GM21526 (cell line): ENCODE measurements at regions not wholly inside any gene's neighbourhood (a gene's known extent, or its start where the extent isn't known, plus 50 kb on each side); places are given as distances from the start of the nearest gene placed in this dataset.

Experiments used
- ATAC-seq: cut with Tn5 transposase; IDR thresholded peaks from one replicate; pipeline ENCODE4 v1.9.1; 2021; ENCODE audit warnings: moderate library complexity; ENCODE audit not compliant: unreplicated experiment, low FRiP score

- no peak for ATAC-seq
These were observed 76.7 kb upstream of the WDR75 start for GRCh38 chr2:189364607-189365006.

GRCh38 chr2:189366349-189366748 lies 74.9 kb upstream of the WDR75 start:
- no peak for ATAC-seq

GRCh38 chr2:189367343-189367742 lies 73.9 kb upstream of the WDR75 start:
- ATAC-seq: no peak

DNA sequence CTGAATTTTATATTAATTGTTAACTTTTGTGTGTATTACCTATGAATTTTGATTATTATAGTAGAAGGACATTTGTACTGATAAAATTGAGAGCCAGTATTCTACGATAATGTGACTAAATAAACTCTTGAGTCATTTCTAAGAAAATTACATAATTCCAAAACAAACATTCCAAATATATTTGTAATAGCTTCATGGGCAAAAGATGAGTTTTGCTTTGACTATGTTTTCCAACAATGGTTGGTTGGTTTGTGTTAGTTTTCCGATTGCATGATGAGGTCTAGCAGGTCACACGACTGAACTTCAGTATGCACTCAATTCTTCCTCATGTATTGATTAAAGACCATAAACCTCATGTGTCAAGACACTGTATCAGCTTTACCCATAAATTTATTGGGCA lies 71.7 kb upstream of the WDR75 start:
- ATAC-seq: no peak

DNA sequence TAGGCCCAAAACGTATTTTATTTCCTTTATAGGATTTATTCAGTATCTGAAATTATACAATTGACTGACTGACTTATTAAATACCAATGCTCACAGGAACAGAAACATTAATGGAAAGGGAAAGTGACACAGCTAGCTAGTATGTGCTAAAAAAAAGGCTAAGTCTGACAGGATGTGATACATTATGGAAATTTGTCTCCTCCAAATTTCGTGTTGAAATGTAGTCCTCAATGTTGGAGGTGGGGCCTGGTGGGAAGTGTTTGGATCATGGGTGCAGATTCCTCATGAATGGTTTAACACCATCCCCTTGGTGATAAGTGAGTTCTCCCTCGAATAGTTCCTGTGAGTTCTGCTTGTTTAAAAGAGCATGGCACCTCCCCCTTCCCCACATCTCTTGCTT lies 70.6 kb upstream of the WDR75 start:
- no peak for ATAC-seq

- no peak for ATAC-seq
These were observed 68.5 kb upstream of the WDR75 start for GRCh38 chr2:189372688-189373257.

GRCh38 chr2:189374481-189374880 lies 66.8 kb upstream of the WDR75 start:
- no peak for ATAC-seq

DNA sequence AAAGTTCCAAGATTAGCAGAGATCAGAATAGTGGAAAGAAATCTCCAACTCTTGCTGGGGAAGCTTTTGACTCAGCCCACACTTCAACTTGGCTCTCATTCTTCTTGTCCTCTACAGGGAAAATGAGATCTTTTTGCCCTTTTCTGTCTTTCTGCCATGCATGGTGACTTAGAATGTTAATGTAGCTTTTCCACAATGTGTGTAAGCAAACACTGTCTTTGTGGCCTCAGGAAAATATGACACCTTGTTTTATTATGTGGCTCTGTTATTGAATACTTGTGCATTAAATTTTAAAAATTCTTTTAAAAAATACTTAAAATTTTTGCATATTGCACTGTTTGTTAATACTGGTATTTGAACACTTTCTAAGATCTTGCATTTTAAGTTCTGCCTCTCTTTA lies 65.4 kb upstream of the WDR75 start:
- ATAC-seq: no peak

GRCh38 chr2:189379287-189379630 lies 62.0 kb upstream of the WDR75 start:
- no peak for ATAC-seq

- ATAC-seq: no peak
These were observed 61.5 kb upstream of the WDR75 start for GRCh38 chr2:189379731-189380261.

DNA sequence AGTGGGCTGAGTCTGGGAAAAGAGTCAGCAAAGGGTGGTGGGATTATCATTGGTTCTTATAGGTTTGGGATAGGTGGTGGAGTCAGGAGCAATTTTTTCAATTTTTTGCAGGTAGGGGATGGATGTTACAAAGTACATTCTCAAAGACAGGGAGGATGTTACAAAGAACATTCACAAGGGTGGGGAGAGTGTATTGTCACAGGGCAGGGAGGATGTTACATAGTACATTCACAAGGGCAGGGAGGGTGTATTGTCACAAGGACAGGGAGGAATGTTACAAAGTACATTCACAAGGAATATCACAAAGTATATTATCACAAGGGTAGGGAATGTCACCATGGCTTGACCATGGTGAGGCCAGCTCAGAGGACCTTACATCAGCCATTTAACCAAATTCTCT lies 58.6 kb upstream of the WDR75 start:
- ATAC-seq: no peak

GRCh38 chr2:189386741-189387140 lies 54.5 kb upstream of the WDR75 start:
- ATAC-seq: no peak

GRCh38 chr2:189391201-189391600 lies 50.1 kb upstream of the WDR75 start:
- no peak for ATAC-seq
